Fibroblast of pulmonary artery (primary cell): ENCODE measurements at regions not wholly inside any gene's neighbourhood (a gene's known extent, or its start where the extent isn't known, plus 50 kb on each side); places are given as distances from the start of the nearest gene placed in this dataset.
"Not testable (repeated sequence)": the region's sequence is repeated elsewhere in the genome, so short reads cannot be mapped to it uniquely, and the experiment has no call there.

Experiments used
- DNase-seq: peaks from one replicate; pipeline ENCODE4 v3.0.0-alpha.2; 2010; ENCODE audit warnings: low read depth
- H3K4me3 ChIP-seq: replicated peaks from 2 replicates; pipeline ENCODE4 v1.5.1; 2011; ENCODE audit warnings: low read depth, mild to moderate bottlenecking, control low read depth, low read length, moderate library complexity
- CTCF ChIP-seq: IDR thresholded peaks from 2 replicates; pipeline ENCODE4 v1.5.1; 2011; ENCODE audit warnings: mild to moderate bottlenecking, control low read depth, low read length, inconsistent platforms; ENCODE audit errors: missing control alignments

GRCh38 chr16:17917316-17918019 lies 419.1 kb downstream of the NPIPA8 start:
- H3K4me3 ChIP-seq = no peak overlapping the region
- TF ChIP-seq CTCF = no peak
- DNase-seq = no peak

DNA sequence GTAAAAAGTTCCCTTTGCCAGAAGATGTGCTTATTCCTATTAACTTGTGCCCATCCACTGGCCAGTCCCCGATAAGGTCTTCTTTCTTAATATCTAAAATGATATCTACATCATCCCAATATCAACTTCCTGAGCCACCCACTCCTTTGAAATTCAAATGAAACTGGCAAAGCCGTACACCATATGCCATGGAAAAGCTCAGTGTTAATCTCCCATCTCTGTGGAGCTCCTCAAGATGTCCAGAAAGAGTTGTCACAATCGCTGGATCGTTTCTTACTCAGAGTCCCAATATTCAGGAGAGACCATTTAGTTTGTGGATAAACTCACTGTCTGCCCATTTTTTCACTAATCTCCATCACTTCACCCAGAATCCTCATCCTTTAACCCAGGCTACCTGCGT lies 420.7 kb downstream of the NPIPA8 start:
- no peak for TF ChIP-seq CTCF
- no peak for DNase-seq
- H3K4me3 ChIP-seq = no peak overlapping the region

DNA sequence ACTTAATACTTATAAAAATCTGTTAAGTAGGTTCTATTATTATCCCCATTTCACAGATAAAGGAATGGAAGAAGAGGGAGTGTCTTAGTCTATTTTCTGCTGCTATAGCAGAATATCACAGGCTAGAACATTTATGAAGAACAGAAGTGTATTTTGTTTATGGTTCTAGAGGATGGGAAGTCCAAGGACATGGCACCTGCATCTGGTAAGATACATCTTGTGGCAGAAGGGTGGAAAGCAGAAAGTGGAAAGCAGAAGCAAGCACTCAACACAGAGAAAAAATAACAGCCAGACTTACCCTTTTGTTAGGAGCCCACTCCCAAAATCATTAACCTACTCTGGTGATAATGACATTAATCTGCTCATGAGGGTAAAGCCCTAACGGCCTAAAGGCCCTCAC lies 422.4 kb downstream of the NPIPA8 start:
- no peak for TF ChIP-seq CTCF
- no peak overlapping the region for H3K4me3 ChIP-seq
- no peak for DNase-seq

GRCh38 chr16:17911578-17911977 lies 425.0 kb downstream of the NPIPA8 start:
- not testable (repeated sequence) for DNase-seq, H3K4me3 ChIP-seq

- not testable (repeated sequence) for H3K4me3 ChIP-seq, DNase-seq
These were observed 429.9 kb downstream of the NPIPA8 start for GRCh38 chr16:17906626-17907025.

DNA sequence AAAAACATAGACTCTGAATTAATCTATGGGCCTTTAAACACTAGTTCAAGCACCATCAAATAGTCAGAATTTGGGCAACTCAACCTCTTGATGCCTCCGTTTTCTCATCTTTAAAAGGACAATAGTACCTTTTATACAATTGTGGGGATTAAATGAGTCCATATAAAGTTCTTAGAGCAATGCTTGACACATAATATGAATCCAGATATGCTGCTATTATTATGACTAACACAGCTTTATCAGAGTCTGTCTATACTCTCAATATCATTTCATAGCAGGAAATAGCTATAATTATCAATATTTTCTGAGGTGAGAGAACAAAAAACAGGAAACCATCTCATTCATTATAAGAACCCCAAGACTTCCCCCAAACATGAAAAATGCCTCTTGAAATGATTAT lies 430.5 kb upstream of the XYLT1 start:
- H3K4me3 ChIP-seq = no peak overlapping the region
- DNase-seq = no peak
- TF ChIP-seq CTCF = no peak

GRCh38 chr16:17899141-17899540 lies 428.4 kb upstream of the XYLT1 start:
- no peak overlapping the region for H3K4me3 ChIP-seq
- no peak for TF ChIP-seq CTCF
- no peak for DNase-seq

GRCh38 chr16:17887963-17888362 lies 417.2 kb upstream of the XYLT1 start:
- no peak overlapping the region for H3K4me3 ChIP-seq
- TF ChIP-seq CTCF = no peak
- DNase-seq = no peak
